ENCODE measurements at regions not wholly inside any gene's neighbourhood (a gene's known extent, or its start where the extent isn't known, plus 50 kb on each side); places are given as distances from the start of the nearest gene placed in this dataset.

DNA sequence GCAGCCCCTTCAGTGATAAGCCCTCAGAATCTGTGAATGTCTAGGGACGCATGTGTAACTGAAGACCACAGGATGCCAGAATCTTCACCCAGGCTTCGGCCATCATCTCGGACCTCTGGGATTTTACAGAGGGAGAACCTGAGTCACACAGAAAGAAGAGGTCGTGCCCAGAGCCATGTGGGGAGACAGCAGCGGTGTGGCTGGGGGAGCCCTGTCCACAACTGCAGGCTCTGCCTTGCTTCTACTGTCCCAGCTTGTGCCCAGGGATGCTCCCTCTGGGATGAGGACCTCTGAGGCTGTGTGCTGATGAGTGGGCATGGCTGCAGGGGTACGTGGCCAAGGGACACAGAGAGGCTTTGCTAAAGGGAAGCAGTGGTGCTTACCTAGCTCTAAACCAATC is 582.0 kb downstream of the TBC1D22A start:
- peaks cover 93% of the 10 kb centered on the region for H3K9me3 Mint-ChIP-seq
- no peaks in the 10 kb centered on the region for H3K9me2 ChIP-seq (ENCODE audit: insufficient read depth)
- no peak overlapping the region for H3K4me3 ChIP-seq
- H3K4me1 ChIP-seq (ENCODE audit: insufficient read depth) = no peaks in the 10 kb centered on the region
- no peak overlapping the region for H3K27ac Mint-ChIP-seq
- no peak overlapping the region for H3K4me2 ChIP-seq
- H4K20me1 ChIP-seq (replicated peaks; ENCODE audit: insufficient read depth) = no peaks in the 10 kb centered on the region
- peaks cover 8% of the 10 kb centered on the region for H3K36me3 ChIP-seq (ENCODE audit: insufficient read depth)
- TF ChIP-seq POLR2AphosphoS5 (IDR thresholded peaks at IDR 0.05; ENCODE audit: low read depth) = no peak
- TF ChIP-seq NANOG (IDR thresholded peaks at IDR 0.05; ENCODE audit: borderline replicate concordance) = no peak
- TF ChIP-seq EZH2phosphoT487 (IDR thresholded peaks at IDR 0.05; ENCODE audit: unreplicated experiment) = no peak
- no peak for TF ChIP-seq CREB1 (CRISPR knock-in tag; IDR thresholded peaks at IDR 0.05; ENCODE audit: low read depth)
- TF ChIP-seq STAT1 (IDR thresholded peaks at IDR 0.05; ENCODE audit: unreplicated experiment) = no peak
- no peak for TF ChIP-seq ZNF331 (CRISPR knock-in tag; IDR thresholded peaks at IDR 0.05; ENCODE audit: low read depth)
- TF ChIP-seq, protein P1, sequence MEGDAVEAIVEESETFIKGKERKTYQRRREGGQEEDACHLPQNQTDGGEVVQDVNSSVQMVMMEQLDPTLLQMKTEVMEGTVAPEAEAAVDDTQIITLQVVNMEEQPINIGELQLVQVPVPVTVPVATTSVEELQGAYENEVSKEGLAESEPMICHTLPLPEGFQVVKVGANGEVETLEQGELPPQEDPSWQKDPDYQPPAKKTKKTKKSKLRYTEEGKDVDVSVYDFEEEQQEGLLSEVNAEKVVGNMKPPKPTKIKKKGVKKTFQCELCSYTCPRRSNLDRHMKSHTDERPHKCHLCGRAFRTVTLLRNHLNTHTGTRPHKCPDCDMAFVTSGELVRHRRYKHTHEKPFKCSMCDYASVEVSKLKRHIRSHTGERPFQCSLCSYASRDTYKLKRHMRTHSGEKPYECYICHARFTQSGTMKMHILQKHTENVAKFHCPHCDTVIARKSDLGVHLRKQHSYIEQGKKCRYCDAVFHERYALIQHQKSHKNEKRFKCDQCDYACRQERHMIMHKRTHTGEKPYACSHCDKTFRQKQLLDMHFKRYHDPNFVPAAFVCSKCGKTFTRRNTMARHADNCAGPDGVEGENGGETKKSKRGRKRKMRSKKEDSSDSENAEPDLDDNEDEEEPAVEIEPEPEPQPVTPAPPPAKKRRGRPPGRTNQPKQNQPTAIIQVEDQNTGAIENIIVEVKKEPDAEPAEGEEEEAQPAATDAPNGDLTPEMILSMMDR (conservative IDR thresholded peaks at IDR 0.05; ENCODE audit: low read depth in 2 of 2) = no peak
- TF ChIP-seq, protein P2, sequence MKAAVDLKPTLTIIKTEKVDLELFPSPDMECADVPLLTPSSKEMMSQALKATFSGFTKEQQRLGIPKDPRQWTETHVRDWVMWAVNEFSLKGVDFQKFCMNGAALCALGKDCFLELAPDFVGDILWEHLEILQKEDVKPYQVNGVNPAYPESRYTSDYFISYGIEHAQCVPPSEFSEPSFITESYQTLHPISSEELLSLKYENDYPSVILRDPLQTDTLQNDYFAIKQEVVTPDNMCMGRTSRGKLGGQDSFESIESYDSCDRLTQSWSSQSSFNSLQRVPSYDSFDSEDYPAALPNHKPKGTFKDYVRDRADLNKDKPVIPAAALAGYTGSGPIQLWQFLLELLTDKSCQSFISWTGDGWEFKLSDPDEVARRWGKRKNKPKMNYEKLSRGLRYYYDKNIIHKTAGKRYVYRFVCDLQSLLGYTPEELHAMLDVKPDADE (IDR thresholded peaks at IDR 0.05) = no peak
- TF ChIP-seq ZNF114 (CRISPR knock-in tag; IDR thresholded peaks at IDR 0.05) = no peak
- TF ChIP-seq EZH2 (IDR thresholded peaks at IDR 0.05; ENCODE audit: low read depth, unreplicated experiment) = no peak
- TF ChIP-seq, protein P3, sequence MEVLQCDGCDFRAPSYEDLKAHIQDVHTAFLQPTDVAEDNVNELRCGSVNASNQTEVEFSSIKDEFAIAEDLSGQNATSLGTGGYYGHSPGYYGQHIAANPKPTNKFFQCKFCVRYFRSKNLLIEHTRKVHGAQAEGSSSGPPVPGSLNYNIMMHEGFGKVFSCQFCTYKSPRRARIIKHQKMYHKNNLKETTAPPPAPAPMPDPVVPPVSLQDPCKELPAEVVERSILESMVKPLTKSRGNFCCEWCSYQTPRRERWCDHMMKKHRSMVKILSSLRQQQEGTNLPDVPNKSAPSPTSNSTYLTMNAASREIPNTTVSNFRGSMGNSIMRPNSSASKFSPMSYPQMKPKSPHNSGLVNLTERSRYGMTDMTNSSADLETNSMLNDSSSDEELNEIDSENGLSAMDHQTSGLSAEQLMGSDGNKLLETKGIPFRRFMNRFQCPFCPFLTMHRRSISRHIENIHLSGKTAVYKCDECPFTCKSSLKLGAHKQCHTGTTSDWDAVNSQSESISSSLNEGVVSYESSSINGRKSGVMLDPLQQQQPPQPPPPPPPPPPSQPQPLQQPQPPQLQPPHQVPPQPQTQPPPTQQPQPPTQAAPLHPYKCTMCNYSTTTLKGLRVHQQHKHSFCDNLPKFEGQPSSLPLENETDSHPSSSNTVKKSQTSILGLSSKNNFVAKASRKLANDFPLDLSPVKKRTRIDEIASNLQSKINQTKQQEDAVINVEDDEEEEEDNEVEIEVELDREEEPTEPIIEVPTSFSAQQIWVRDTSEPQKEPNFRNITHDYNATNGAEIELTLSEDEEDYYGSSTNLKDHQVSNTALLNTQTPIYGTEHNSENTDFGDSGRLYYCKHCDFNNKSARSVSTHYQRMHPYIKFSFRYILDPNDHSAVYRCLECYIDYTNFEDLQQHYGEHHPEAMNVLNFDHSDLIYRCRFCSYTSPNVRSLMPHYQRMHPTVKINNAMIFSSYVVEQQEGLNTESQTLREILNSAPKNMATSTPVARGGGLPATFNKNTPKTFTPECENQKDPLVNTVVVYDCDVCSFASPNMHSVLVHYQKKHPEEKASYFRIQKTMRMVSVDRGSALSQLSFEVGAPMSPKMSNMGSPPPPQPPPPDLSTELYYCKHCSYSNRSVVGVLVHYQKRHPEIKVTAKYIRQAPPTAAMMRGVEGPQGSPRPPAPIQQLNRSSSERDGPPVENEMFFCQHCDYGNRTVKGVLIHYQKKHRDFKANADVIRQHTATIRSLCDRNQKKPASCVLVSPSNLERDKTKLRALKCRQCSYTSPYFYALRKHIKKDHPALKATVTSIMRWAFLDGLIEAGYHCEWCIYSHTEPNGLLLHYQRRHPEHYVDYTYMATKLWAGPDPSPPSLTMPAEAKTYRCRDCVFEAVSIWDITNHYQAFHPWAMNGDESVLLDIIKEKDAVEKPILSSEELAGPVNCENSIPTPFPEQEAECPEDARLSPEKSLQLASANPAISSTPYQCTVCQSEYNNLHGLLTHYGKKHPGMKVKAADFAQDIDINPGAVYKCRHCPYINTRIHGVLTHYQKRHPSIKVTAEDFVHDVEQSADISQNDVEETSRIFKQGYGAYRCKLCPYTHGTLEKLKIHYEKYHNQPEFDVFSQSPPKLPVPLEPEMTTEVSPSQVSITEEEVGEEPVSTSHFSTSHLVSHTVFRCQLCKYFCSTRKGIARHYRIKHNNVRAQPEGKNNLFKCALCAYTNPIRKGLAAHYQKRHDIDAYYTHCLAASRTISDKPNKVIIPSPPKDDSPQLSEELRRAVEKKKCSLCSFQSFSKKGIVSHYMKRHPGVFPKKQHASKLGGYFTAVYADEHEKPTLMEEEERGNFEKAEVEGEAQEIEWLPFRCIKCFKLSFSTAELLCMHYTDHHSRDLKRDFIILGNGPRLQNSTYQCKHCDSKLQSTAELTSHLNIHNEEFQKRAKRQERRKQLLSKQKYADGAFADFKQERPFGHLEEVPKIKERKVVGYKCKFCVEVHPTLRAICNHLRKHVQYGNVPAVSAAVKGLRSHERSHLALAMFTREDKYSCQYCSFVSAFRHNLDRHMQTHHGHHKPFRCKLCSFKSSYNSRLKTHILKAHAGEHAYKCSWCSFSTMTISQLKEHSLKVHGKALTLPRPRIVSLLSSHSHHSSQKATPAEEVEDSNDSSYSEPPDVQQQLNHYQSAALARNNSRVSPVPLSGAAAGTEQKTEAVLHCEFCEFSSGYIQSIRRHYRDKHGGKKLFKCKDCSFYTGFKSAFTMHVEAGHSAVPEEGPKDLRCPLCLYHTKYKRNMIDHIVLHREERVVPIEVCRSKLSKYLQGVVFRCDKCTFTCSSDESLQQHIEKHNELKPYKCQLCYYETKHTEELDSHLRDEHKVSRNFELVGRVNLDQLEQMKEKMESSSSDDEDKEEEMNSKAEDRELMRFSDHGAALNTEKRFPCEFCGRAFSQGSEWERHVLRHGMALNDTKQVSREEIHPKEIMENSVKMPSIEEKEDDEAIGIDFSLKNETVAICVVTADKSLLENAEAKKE (CRISPR knock-in tag; IDR thresholded peaks at IDR 0.05) = no peak
- TF ChIP-seq JUNB (IDR thresholded peaks at IDR 0.05; ENCODE audit: unreplicated experiment) = no peak
- TF ChIP-seq, protein P4, sequence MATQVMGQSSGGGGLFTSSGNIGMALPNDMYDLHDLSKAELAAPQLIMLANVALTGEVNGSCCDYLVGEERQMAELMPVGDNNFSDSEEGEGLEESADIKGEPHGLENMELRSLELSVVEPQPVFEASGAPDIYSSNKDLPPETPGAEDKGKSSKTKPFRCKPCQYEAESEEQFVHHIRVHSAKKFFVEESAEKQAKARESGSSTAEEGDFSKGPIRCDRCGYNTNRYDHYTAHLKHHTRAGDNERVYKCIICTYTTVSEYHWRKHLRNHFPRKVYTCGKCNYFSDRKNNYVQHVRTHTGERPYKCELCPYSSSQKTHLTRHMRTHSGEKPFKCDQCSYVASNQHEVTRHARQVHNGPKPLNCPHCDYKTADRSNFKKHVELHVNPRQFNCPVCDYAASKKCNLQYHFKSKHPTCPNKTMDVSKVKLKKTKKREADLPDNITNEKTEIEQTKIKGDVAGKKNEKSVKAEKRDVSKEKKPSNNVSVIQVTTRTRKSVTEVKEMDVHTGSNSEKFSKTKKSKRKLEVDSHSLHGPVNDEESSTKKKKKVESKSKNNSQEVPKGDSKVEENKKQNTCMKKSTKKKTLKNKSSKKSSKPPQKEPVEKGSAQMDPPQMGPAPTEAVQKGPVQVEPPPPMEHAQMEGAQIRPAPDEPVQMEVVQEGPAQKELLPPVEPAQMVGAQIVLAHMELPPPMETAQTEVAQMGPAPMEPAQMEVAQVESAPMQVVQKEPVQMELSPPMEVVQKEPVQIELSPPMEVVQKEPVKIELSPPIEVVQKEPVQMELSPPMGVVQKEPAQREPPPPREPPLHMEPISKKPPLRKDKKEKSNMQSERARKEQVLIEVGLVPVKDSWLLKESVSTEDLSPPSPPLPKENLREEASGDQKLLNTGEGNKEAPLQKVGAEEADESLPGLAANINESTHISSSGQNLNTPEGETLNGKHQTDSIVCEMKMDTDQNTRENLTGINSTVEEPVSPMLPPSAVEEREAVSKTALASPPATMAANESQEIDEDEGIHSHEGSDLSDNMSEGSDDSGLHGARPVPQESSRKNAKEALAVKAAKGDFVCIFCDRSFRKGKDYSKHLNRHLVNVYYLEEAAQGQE (IDR thresholded peaks at IDR 0.05; ENCODE audit: unreplicated experiment) = no peak
- H3F3A ChIP-seq (replicated peaks; ENCODE audit: low read depth) = no peaks in the 10 kb centered on the region
- peaks cover 26% of the 10 kb centered on the region for H3K36me3 Mint-ChIP-seq (ENCODE audit: low read depth)
- DNase-seq (ENCODE audit: low spot score) = no peak
- no peaks in the 10 kb centered on the region for H3K4me1 Mint-ChIP-seq
- no peak overlapping the region for H2AFZ ChIP-seq
- peaks cover 5% of the 10 kb centered on the region for H3K27me3 Mint-ChIP-seq (ENCODE audit: insufficient read depth, low read depth, poor library complexity)
- no peak overlapping the region for H3K4me3 Mint-ChIP-seq
- no peak overlapping the region for H3K27ac ChIP-seq (ENCODE audit: low read depth)
- no peak for ATAC-seq
- no peaks in the 10 kb centered on the region for H3K79me2 ChIP-seq (replicated peaks; ENCODE audit: insufficient read depth)
- H3K27me3 ChIP-seq (ENCODE audit: insufficient read depth) = no peaks in the 10 kb centered on the region

Data from GM23338 (cell line).